ENCODE measurements at regions not wholly inside any gene's neighbourhood (a gene's known extent, or its start where the extent isn't known, plus 50 kb on each side); places are given as distances from the start of the nearest gene placed in this dataset.

DNA sequence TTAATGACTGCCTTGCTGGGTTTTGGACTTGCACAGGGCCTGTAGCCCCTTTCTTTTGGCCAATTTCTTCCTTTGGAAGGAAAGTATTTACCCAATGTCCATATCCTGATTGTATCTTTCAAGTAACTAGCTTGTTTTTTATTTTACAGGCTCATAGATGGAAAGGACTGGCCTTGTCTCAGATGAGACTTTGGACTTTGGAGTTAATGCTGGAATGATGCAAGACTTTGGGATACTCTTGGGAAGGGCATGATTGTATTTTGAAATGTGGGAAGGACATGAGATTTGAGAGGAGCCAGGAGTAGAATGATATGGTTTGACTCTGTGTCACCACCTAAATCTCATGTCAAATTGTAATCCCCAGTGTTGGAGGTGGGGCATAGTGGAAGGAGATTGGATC, 140.1 kb downstream of the C1orf94 start:
- Histone ChIP-seq H3K27me3 (no peaks in the 10 kb centered on the region), H3K4me3 (ENCODE audit: low read depth, low read length) (no peak overlapping the region), H3K9me3 (no peaks in the 10 kb centered on the region), H3K36me3 (no peaks in the 10 kb centered on the region), H3K4me1 (no peaks in the 10 kb centered on the region)
- TF ChIP-seq, protein P1, sequence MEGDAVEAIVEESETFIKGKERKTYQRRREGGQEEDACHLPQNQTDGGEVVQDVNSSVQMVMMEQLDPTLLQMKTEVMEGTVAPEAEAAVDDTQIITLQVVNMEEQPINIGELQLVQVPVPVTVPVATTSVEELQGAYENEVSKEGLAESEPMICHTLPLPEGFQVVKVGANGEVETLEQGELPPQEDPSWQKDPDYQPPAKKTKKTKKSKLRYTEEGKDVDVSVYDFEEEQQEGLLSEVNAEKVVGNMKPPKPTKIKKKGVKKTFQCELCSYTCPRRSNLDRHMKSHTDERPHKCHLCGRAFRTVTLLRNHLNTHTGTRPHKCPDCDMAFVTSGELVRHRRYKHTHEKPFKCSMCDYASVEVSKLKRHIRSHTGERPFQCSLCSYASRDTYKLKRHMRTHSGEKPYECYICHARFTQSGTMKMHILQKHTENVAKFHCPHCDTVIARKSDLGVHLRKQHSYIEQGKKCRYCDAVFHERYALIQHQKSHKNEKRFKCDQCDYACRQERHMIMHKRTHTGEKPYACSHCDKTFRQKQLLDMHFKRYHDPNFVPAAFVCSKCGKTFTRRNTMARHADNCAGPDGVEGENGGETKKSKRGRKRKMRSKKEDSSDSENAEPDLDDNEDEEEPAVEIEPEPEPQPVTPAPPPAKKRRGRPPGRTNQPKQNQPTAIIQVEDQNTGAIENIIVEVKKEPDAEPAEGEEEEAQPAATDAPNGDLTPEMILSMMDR (IDR thresholded peaks at IDR 0.05; ENCODE audit: low read depth, low read length), result no peak
- no peak for DNase-seq

DNA sequence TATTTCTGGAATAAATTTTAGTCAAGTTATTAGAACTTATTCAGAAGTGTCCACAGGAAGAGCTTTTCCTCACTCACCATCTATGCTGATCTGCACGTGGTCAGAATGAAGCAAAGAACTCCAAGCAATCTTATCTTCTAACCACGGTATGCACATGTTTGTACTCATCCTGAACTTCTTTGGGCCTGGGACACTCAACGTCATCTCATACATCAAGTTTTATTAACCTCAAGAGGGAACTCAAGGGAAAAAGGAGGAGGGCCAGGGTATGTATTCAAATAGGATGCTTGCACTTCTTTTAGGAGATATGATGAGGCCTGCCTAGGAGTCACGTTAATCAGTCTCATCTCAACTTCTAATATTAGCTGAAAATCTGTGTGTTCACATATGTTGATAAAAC, 142.5 kb downstream of the C1orf94 start:
- H3K27me3 ChIP-seq, result no peaks in the 10 kb centered on the region
- TF ChIP-seq, protein P1 (IDR thresholded peaks at IDR 0.05; ENCODE audit: low read depth, low read length), result no peak
- H3K9me3 ChIP-seq, result no peaks in the 10 kb centered on the region

GRCh38 chr1:34320053-34320669, 143.5 kb downstream of the C1orf94 start:
- no peak for DNase-seq
- H3K9me3 ChIP-seq, result no peaks in the 10 kb centered on the region
- H3K27me3 ChIP-seq, result no peaks in the 10 kb centered on the region
- no peak overlapping the region for H3K4me3 ChIP-seq (ENCODE audit: low read depth, low read length)
- no peaks in the 10 kb centered on the region for H3K4me1 ChIP-seq
- TF ChIP-seq, protein P1 (IDR thresholded peaks at IDR 0.05; ENCODE audit: low read depth, low read length), result no peak
- no peaks in the 10 kb centered on the region for H3K36me3 ChIP-seq

More for the DNA sequence above, 142.5 kb downstream of the C1orf94 start:
- H3K4me3 ChIP-seq (ENCODE audit: low read depth, low read length), result no peak overlapping the region
- H3K36me3 ChIP-seq, result no peaks in the 10 kb centered on the region
- no peak for DNase-seq
- no peaks in the 10 kb centered on the region for H3K4me1 ChIP-seq

DNA sequence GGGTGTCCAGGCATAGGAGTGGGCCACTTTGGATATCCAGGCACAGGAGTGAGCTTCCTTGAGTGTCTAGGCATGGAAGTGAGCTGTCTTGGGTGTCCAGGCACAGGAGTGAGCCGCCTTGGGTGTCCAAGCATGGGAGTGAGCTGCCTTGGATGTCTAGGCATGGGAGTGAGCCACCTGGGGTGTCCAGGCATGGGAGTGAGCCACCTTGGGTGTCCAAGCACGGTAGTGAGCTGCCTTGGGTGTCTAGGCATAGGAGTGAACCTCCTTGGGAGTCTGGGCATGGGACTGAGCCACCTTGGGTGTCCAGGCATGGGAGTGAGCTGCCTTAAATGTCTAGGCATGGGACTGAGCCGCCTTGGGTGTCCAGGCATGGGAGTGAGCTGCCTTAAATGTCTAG, 146.3 kb downstream of the C1orf94 start:
- Histone ChIP-seq H3K4me3 (ENCODE audit: low read depth, low read length) (no peak overlapping the region), H3K9me3 (no peaks in the 10 kb centered on the region), H3K36me3 (no peaks in the 10 kb centered on the region), H3K27me3 (no peaks in the 10 kb centered on the region), H3K4me1 (no peaks in the 10 kb centered on the region)
- TF ChIP-seq, protein P1 (IDR thresholded peaks at IDR 0.05; ENCODE audit: low read depth, low read length), result no peak
- DNase-seq, result no peak

- H3K27me3 ChIP-seq, result no peaks in the 10 kb centered on the region
- no peaks in the 10 kb centered on the region for H3K4me1 ChIP-seq
- no peaks in the 10 kb centered on the region for H3K36me3 ChIP-seq
- H3K9me3 ChIP-seq, result no peaks in the 10 kb centered on the region
- TF ChIP-seq, protein P1 (IDR thresholded peaks at IDR 0.05; ENCODE audit: low read depth, low read length), result no peak
- no peak for DNase-seq
- no peak overlapping the region for H3K4me3 ChIP-seq (ENCODE audit: low read depth, low read length)
Observed at GRCh38 chr1:34324879-34325440, 148.3 kb downstream of the C1orf94 start.

DNA sequence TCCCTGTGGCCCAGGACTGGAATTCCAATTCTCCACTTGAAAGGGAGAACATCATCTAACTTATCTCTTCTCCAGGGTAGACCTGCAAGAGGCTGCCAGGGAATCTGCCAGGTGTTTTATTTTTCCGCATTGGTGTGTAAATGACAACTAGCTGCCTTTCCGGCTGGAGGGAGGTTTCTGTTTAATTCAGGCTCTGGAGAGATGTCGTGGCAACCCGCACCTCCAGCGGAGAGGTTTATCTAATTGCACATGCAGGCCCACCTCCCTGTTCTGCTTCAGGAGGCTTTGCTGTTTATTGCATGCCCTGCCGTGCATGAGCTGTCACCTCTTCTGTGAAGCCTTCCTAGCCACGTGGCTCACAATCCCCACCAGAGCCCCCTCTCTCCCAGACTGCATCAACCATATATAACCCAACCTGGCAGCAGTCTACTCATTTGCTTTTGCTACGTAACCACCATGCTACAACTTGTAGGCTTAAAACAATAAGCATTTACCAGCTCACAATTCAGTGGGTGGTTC, 151.6 kb downstream of the C1orf94 start:
- Histone ChIP-seq H3K4me1 (no peaks in the 10 kb centered on the region), H3K9me3 (no peaks in the 10 kb centered on the region), H3K36me3 (no peaks in the 10 kb centered on the region), H3K4me3 (ENCODE audit: low read depth, low read length) (no peak overlapping the region), H3K27me3 (no peaks in the 10 kb centered on the region)
- TF ChIP-seq, protein P1 (IDR thresholded peaks at IDR 0.05; ENCODE audit: low read depth, low read length), result no peak
- DNase-seq, result no peak

Data from BE2C (cell line).